ENCODE measurements at regions not wholly inside any gene's neighbourhood (a gene's known extent, or its start where the extent isn't known, plus 50 kb on each side); places are given as distances from the start of the nearest gene placed in this dataset.

GRCh38 chr9:126752881-126753670, 51.8 kb upstream of the ZBTB43 start:
- no peak for TF ChIP-seq POLR2AphosphoS5 (IDR thresholded peaks at IDR 0.05; ENCODE audit: low read depth, low read length)
- TF ChIP-seq, protein P1, sequence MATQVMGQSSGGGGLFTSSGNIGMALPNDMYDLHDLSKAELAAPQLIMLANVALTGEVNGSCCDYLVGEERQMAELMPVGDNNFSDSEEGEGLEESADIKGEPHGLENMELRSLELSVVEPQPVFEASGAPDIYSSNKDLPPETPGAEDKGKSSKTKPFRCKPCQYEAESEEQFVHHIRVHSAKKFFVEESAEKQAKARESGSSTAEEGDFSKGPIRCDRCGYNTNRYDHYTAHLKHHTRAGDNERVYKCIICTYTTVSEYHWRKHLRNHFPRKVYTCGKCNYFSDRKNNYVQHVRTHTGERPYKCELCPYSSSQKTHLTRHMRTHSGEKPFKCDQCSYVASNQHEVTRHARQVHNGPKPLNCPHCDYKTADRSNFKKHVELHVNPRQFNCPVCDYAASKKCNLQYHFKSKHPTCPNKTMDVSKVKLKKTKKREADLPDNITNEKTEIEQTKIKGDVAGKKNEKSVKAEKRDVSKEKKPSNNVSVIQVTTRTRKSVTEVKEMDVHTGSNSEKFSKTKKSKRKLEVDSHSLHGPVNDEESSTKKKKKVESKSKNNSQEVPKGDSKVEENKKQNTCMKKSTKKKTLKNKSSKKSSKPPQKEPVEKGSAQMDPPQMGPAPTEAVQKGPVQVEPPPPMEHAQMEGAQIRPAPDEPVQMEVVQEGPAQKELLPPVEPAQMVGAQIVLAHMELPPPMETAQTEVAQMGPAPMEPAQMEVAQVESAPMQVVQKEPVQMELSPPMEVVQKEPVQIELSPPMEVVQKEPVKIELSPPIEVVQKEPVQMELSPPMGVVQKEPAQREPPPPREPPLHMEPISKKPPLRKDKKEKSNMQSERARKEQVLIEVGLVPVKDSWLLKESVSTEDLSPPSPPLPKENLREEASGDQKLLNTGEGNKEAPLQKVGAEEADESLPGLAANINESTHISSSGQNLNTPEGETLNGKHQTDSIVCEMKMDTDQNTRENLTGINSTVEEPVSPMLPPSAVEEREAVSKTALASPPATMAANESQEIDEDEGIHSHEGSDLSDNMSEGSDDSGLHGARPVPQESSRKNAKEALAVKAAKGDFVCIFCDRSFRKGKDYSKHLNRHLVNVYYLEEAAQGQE (IDR thresholded peaks at IDR 0.05; ENCODE audit: insufficient read depth in 1 of 2, low read depth in 2 of 2, low read length in 1 of 2), result no peak
- TF ChIP-seq, protein P2, sequence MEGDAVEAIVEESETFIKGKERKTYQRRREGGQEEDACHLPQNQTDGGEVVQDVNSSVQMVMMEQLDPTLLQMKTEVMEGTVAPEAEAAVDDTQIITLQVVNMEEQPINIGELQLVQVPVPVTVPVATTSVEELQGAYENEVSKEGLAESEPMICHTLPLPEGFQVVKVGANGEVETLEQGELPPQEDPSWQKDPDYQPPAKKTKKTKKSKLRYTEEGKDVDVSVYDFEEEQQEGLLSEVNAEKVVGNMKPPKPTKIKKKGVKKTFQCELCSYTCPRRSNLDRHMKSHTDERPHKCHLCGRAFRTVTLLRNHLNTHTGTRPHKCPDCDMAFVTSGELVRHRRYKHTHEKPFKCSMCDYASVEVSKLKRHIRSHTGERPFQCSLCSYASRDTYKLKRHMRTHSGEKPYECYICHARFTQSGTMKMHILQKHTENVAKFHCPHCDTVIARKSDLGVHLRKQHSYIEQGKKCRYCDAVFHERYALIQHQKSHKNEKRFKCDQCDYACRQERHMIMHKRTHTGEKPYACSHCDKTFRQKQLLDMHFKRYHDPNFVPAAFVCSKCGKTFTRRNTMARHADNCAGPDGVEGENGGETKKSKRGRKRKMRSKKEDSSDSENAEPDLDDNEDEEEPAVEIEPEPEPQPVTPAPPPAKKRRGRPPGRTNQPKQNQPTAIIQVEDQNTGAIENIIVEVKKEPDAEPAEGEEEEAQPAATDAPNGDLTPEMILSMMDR (IDR thresholded peaks at IDR 0.05), result no peak

Measured in Panc1 (cell line).